ENCODE measurements at regions not wholly inside any gene's neighbourhood (a gene's known extent, or its start where the extent isn't known, plus 50 kb on each side); places are given as distances from the start of the nearest gene placed in this dataset.
"Not testable (repeated sequence)": the region's sequence is repeated elsewhere in the genome, so short reads cannot be mapped to it uniquely, and the experiment has no call there.

- Histone ChIP-seq H3K27ac (no peak overlapping the region), H3K9me3 (replicated peaks) (no peaks in the 10 kb centered on the region), H3K27me3 (no peaks in the 10 kb centered on the region), H3K4me1 (no peaks in the 10 kb centered on the region), H3K36me3 (no peaks in the 10 kb centered on the region), H3K4me3 (no peak overlapping the region)
- no peak for DNase-seq
Measured at GRCh38 chr13:60679928-60680694, 283.1 kb downstream of the TDRD3 start.

GRCh38 chr13:60679131-60679530 lies 282.1 kb downstream of the TDRD3 start:
- no peaks in the 10 kb centered on the region for H3K36me3 ChIP-seq
- no peaks in the 10 kb centered on the region for H3K9me3 ChIP-seq (replicated peaks)
- H3K4me1 ChIP-seq = no peaks in the 10 kb centered on the region
- H3K4me3 ChIP-seq = no peak overlapping the region
- DNase-seq = no peak
- H3K27ac ChIP-seq = no peak overlapping the region
- H3K27me3 ChIP-seq = no peaks in the 10 kb centered on the region

GRCh38 chr13:60671386-60671785 lies 274.4 kb downstream of the TDRD3 start:
- peak; percentile 20 to 46 for DNase-seq
- H3K9me3 ChIP-seq (replicated peaks) = no peaks in the 10 kb centered on the region
- no peak overlapping the region for H3K4me3 ChIP-seq
- H3K27ac ChIP-seq = no peak overlapping the region
- H3K27me3 ChIP-seq = no peaks in the 10 kb centered on the region
- peaks cover 15% of the 10 kb centered on the region for H3K4me1 ChIP-seq
- no peaks in the 10 kb centered on the region for H3K36me3 ChIP-seq

- H3K27me3 ChIP-seq = no peaks in the 10 kb centered on the region
- no peak overlapping the region for H3K4me3 ChIP-seq
- peaks cover 18% of the 10 kb centered on the region for H3K4me1 ChIP-seq
- no peaks in the 10 kb centered on the region for H3K36me3 ChIP-seq
- H3K9me3 ChIP-seq (replicated peaks) = no peaks in the 10 kb centered on the region
- no peak overlapping the region for H3K27ac ChIP-seq
- no peak for DNase-seq
Measured at GRCh38 chr13:60663788-60664187, 266.8 kb downstream of the TDRD3 start.

GRCh38 chr13:60662595-60662994 lies 265.6 kb downstream of the TDRD3 start:
- H3K27me3 ChIP-seq = no peaks in the 10 kb centered on the region
- no peaks in the 10 kb centered on the region for H3K9me3 ChIP-seq (replicated peaks)
- DNase-seq = no peak
- no peak overlapping the region for H3K4me3 ChIP-seq
- no peak overlapping the region for H3K27ac ChIP-seq
- no peaks in the 10 kb centered on the region for H3K36me3 ChIP-seq
- peaks cover 8% of the 10 kb centered on the region for H3K4me1 ChIP-seq

GRCh38 chr13:60661521-60661920 lies 264.5 kb downstream of the TDRD3 start:
- Histone ChIP-seq H3K27ac (no peak overlapping the region), H3K27me3 (no peaks in the 10 kb centered on the region), H3K4me3 (no peak overlapping the region), H3K9me3 (replicated peaks) (no peaks in the 10 kb centered on the region), H3K4me1 (peaks cover 4% of the 10 kb centered on the region), H3K36me3 (no peaks in the 10 kb centered on the region)
- DNase-seq = peak; percentile 69 to 79

GRCh38 chr13:60657586-60657985 lies 260.6 kb downstream of the TDRD3 start:
- H3K4me1 ChIP-seq; H3K9me3 ChIP-seq (replicated peaks); H3K36me3 ChIP-seq; H3K4me3 ChIP-seq; H3K27me3 ChIP-seq; DNase-seq; H3K27ac ChIP-seq: not testable (repeated sequence)

- H3K36me3 ChIP-seq = no peaks in the 10 kb centered on the region
- no peak overlapping the region for H3K4me3 ChIP-seq
- DNase-seq = no peak
- H3K27ac ChIP-seq = no peak overlapping the region
- H3K4me1 ChIP-seq = no peaks in the 10 kb centered on the region
- H3K9me3 ChIP-seq (replicated peaks) = no peaks in the 10 kb centered on the region
- H3K27me3 ChIP-seq = no peaks in the 10 kb centered on the region
Measured at GRCh38 chr13:60655256-60655655, 258.2 kb downstream of the TDRD3 start.

- no peak overlapping the region for H3K4me3 ChIP-seq
- no peaks in the 10 kb centered on the region for H3K27me3 ChIP-seq
- no peaks in the 10 kb centered on the region for H3K4me1 ChIP-seq
- H3K9me3 ChIP-seq (replicated peaks) = no peaks in the 10 kb centered on the region
- H3K36me3 ChIP-seq = no peaks in the 10 kb centered on the region
- DNase-seq = peak; percentile 15 to 45
- H3K27ac ChIP-seq = no peak overlapping the region
Measured at GRCh38 chr13:60654415-60654814, 257.4 kb downstream of the TDRD3 start.

GRCh38 chr13:60647547-60647946 lies 250.5 kb downstream of the TDRD3 start:
- H3K36me3 ChIP-seq = no peaks in the 10 kb centered on the region
- DNase-seq = no peak
- H3K27ac ChIP-seq = no peak overlapping the region
- H3K4me3 ChIP-seq = no peak overlapping the region
- no peaks in the 10 kb centered on the region for H3K4me1 ChIP-seq
- no peaks in the 10 kb centered on the region for H3K27me3 ChIP-seq
- H3K9me3 ChIP-seq (replicated peaks) = no peaks in the 10 kb centered on the region

GRCh38 chr13:60646620-60647019 lies 249.6 kb downstream of the TDRD3 start:
- Histone ChIP-seq H3K4me1 (no peaks in the 10 kb centered on the region), H3K4me3 (no peak overlapping the region), H3K27me3 (no peaks in the 10 kb centered on the region), H3K36me3 (no peaks in the 10 kb centered on the region), H3K9me3 (replicated peaks) (no peaks in the 10 kb centered on the region), H3K27ac (no peak overlapping the region)
- DNase-seq = no peak

GRCh38 chr13:60645676-60646075 lies 248.7 kb downstream of the TDRD3 start:
- Histone ChIP-seq H3K27me3 (no peaks in the 10 kb centered on the region), H3K36me3 (no peaks in the 10 kb centered on the region), H3K9me3 (replicated peaks) (no peaks in the 10 kb centered on the region), H3K27ac (no peak overlapping the region), H3K4me3 (no peak overlapping the region), H3K4me1 (no peaks in the 10 kb centered on the region)
- no peak for DNase-seq

GRCh38 chr13:60642552-60642951 lies 245.5 kb downstream of the TDRD3 start:
- no peak overlapping the region for H3K4me3 ChIP-seq
- no peak for DNase-seq
- no peaks in the 10 kb centered on the region for H3K9me3 ChIP-seq (replicated peaks)
- H3K36me3 ChIP-seq = no peaks in the 10 kb centered on the region
- no peaks in the 10 kb centered on the region for H3K27me3 ChIP-seq
- H3K4me1 ChIP-seq = no peaks in the 10 kb centered on the region; the same call in 1 of the 2 replicates
- H3K27ac ChIP-seq = no peak overlapping the region

GRCh38 chr13:60629158-60629557 lies 232.1 kb downstream of the TDRD3 start:
- peak in 1 of 2 experiments; percentile 22 for DNase-seq
- no peaks in the 10 kb centered on the region for H3K9me3 ChIP-seq (replicated peaks)
- no peak overlapping the region for H3K4me3 ChIP-seq
- no peaks in the 10 kb centered on the region for H3K4me1 ChIP-seq
- H3K36me3 ChIP-seq = no peaks in the 10 kb centered on the region
- H3K27ac ChIP-seq = no peak overlapping the region
- H3K27me3 ChIP-seq = no peaks in the 10 kb centered on the region

- no peaks in the 10 kb centered on the region for H3K27me3 ChIP-seq
- no peaks in the 10 kb centered on the region for H3K36me3 ChIP-seq
- no peaks in the 10 kb centered on the region for H3K4me1 ChIP-seq
- no peak overlapping the region for H3K27ac ChIP-seq
- no peak overlapping the region for H3K4me3 ChIP-seq
- DNase-seq = peak; percentile 48 to 69
- no peaks in the 10 kb centered on the region for H3K9me3 ChIP-seq (replicated peaks)
Measured at GRCh38 chr13:60627071-60627686, 230.2 kb downstream of the TDRD3 start.
